CD4-positive, alpha-beta T cell (primary cell): ENCODE measurements at regions not wholly inside any gene's neighbourhood (a gene's known extent, or its start where the extent isn't known, plus 50 kb on each side); places are given as distances from the start of the nearest gene placed in this dataset.

Experiments used
- ATAC-seq: fragments of 200-7000 bp; cut with Tn5 transposase; one replicate; pipeline ENCODE4 v1.10.0; 2022; ENCODE audit warnings: mild to moderate bottlenecking; ENCODE audit not compliant: poor library complexity
- CTCF ChIA-PET: fragments of 350-600 bp; sonication (Branson Sonifier 250); formaldehyde crosslinking; loops from one replicate; lab custom pipeline; 2021; ENCODE audit warnings: antibody characterized with exemption, inconsistent platforms; lab: Charles Lee
- POLR2A ChIA-PET: fragments of 350-600 bp; sonication (Branson Sonifier 250); formaldehyde crosslinking; loops from one replicate; lab custom pipeline; 2021; ENCODE audit warnings: antibody characterized with exemption, inconsistent platforms; lab: Charles Lee
- DNase-seq, 14 experiments: peaks; one replicate each; pipeline ENCODE4 v3.0.0-alpha.2; 2013 to 2020; ENCODE audit warnings: mixed read lengths in 2 of 14
- H3K27ac ChIP-seq, 2 donors: one replicate each; pipeline versions ENCODE4 v1.5.1 to v1.7.0; 2013; ENCODE audit warnings: low read length in 2 of 2, low read depth in 1 of 2, mild to moderate bottlenecking in 1 of 2
- H3K27me3 ChIP-seq, 2 experiments: 1 replicate in 1 of 2; 2 replicates in 1 of 2; pipeline versions ENCODE4 v1.6.1 to v1.7.0; 2013; ENCODE audit warnings: low read length in 2 of 2, control low read depth in 1 of 2, mild to moderate bottlenecking in 1 of 2, moderate library complexity in 1 of 2; ENCODE audit not compliant: insufficient read depth in 2 of 2, control insufficient read depth in 1 of 2
- H3K36me3 ChIP-seq: one replicate; pipeline ENCODE4 v1.6.1; 2013; ENCODE audit warnings: low read length, control low read depth; ENCODE audit not compliant: insufficient read depth
- H3K4me1 ChIP-seq: one replicate; pipeline ENCODE4 v1.6.1; 2013; ENCODE audit warnings: low read length, control low read depth; ENCODE audit not compliant: insufficient read depth
- H3K4me3 ChIP-seq: one replicate; pipeline ENCODE4 v1.5.1; 2013; ENCODE audit warnings: mild to moderate bottlenecking, low read length, moderate library complexity
- H3K9me3 ChIP-seq, 2 experiments: 1 replicate in 1 of 2; 2 replicates in 1 of 2; pipeline versions ENCODE4 v1.6.1 to v1.7.0; 2013; ENCODE audit warnings: low read length in 2 of 2, mild to moderate bottlenecking in 2 of 2, control low read depth in 1 of 2, moderate library complexity in 1 of 2; ENCODE audit not compliant: control insufficient read depth in 1 of 2, insufficient read depth in 1 of 2
- H3K27ac Mint-ChIP-seq: one replicate; pipeline ENCODE4 v1.8.0; 2020; ENCODE audit warnings: mixed read lengths
- H3K27me3 Mint-ChIP-seq: one replicate; pipeline ENCODE4 v1.8.0; 2021; ENCODE audit warnings: mixed read lengths
- H3K36me3 Mint-ChIP-seq: one replicate; pipeline ENCODE4 v1.8.0; 2021; ENCODE audit warnings: low read depth, mixed read lengths
- H3K4me1 Mint-ChIP-seq: one replicate; pipeline ENCODE4 v1.8.0; 2021; ENCODE audit warnings: low read depth, mixed read lengths
- H3K4me3 Mint-ChIP-seq: one replicate; pipeline ENCODE4 v1.8.0; 2020; ENCODE audit warnings: mild to moderate bottlenecking, mixed read lengths
- H3K9me3 Mint-ChIP-seq: one replicate; pipeline ENCODE4 v1.8.0; 2020; ENCODE audit warnings: mixed read lengths
- CTCF ChIP-seq: fragments of 200-600 bp; IDR thresholded peaks from one replicate; pipeline ENCODE4 v1.8.0; 2022; ENCODE audit warnings: antibody characterized with exemption, mild to moderate bottlenecking
- intact Hi-C, 2 experiments: fragments of 100-400 bp; cut with DNase I in 1 of 2; cut with micrococcal nuclease in 1 of 2; formaldehyde crosslinking; loops; one replicate each; pipeline versions ENCODE4 v1.15.1 to v1.9.0; 2023 to 2025; cut with DNase I, micrococcal nuclease

- no peak for TF ChIP-seq CTCF
Measured at GRCh38 chr10:118805146-118805545, 50.4 kb upstream of the CACUL1 start.

GRCh38 chr10:118807512-118808305 lies 52.9 kb upstream of the CACUL1 start:
- CTCF ChIA-PET = no interaction called here
- DNase-seq (peak in 1 of 14 experiments; percentile 0), ATAC-seq (no peak)
- H3K27ac ChIP-seq = no peak overlapping the region
- no peaks in the 10 kb centered on the region for H3K27me3 ChIP-seq
- POLR2A ChIA-PET = no interaction called here
- Mint-ChIP-seq H3K27ac (no peak overlapping the region), H3K27me3 (no peaks in the 10 kb centered on the region), H3K4me1 (no peaks in the 10 kb centered on the region), H3K36me3 (no peaks in the 10 kb centered on the region), H3K9me3 (no peaks in the 10 kb centered on the region), H3K4me3 (no peak overlapping the region)
- intact Hi-C loops = no loop called here
- no peak for TF ChIP-seq CTCF
- no peak overlapping the region for H3K4me3 ChIP-seq
- H3K9me3 ChIP-seq = no peaks in the 10 kb centered on the region
- H3K36me3 ChIP-seq = no peaks in the 10 kb centered on the region
- H3K4me1 ChIP-seq = no peaks in the 10 kb centered on the region

More at GRCh38 chr10:118805146-118805545, 50.4 kb upstream of the CACUL1 start:
- Histone ChIP-seq H3K4me1 (no peaks in the 10 kb centered on the region), H3K9me3 (no peaks in the 10 kb centered on the region), H3K36me3 (no peaks in the 10 kb centered on the region), H3K4me3 (no peak overlapping the region), H3K27ac (no peak overlapping the region), H3K27me3 (no peaks in the 10 kb centered on the region)
- DNase-seq (no peak), ATAC-seq (no peak)
- no peaks in the 10 kb centered on the region for H3K36me3 Mint-ChIP-seq
- POLR2A ChIA-PET = no interaction called here
- intact Hi-C loops = no loop called here
- CTCF ChIA-PET = no interaction called here
- H3K4me3 Mint-ChIP-seq = no peak overlapping the region
- H3K27ac Mint-ChIP-seq = no peak overlapping the region
- H3K27me3 Mint-ChIP-seq = no peaks in the 10 kb centered on the region
- H3K4me1 Mint-ChIP-seq = no peaks in the 10 kb centered on the region
- no peaks in the 10 kb centered on the region for H3K9me3 Mint-ChIP-seq

GRCh38 chr10:118808601-118809356 lies 54.0 kb upstream of the CACUL1 start:
- Histone ChIP-seq H3K36me3 (no peaks in the 10 kb centered on the region), H3K4me1 (no peaks in the 10 kb centered on the region), H3K4me3 (no peak overlapping the region), H3K9me3 (no peaks in the 10 kb centered on the region), H3K27ac (no peak overlapping the region), H3K27me3 (no peaks in the 10 kb centered on the region)
- intact Hi-C loops = no loop called here
- ATAC-seq (no peak), DNase-seq (no peak)
- no peaks in the 10 kb centered on the region for H3K9me3 Mint-ChIP-seq
- no peaks in the 10 kb centered on the region for H3K4me1 Mint-ChIP-seq
- peaks cover 3% of the 10 kb centered on the region for H3K27me3 Mint-ChIP-seq
- H3K4me3 Mint-ChIP-seq = no peak overlapping the region
- H3K27ac Mint-ChIP-seq = no peak overlapping the region
- POLR2A ChIA-PET = no interaction called here
- TF ChIP-seq CTCF = no peak
- CTCF ChIA-PET = no interaction called here
- H3K36me3 Mint-ChIP-seq = no peaks in the 10 kb centered on the region
